ENCODE measurements at regions not wholly inside any gene's neighbourhood (a gene's known extent, or its start where the extent isn't known, plus 50 kb on each side); places are given as distances from the start of the nearest gene placed in this dataset.
A peak's percentile ranks its signal among the peaks of the same experiment; 100 is the strongest.

DNA sequence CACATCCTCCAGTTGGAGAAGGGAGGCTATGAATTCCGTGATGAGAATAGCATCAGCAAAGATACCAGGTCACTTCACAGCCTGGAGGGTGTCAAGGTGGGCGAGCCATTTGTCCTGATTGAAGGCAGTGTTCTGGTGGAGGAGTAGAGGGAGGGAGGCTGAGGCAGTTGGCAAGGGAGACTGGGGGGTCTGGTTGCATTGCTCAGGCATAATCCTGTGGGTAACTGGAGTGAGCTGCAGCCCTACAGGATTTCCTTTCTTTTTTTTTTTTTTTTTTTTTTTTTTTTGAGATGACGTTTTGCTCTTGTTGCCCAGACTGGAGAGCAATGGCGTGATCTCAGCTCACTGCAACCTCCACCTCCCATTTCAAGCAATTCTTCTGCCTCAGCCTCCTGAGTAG, 223.9 kb upstream of the KLF4 start:
- H3K27ac ChIP-seq (ENCODE audit: insufficient read depth, low read length): no peak overlapping the region
- H2BK5ac ChIP-seq (ENCODE audit: low read depth, low read length, poor library complexity, severe bottlenecking): no peak overlapping the region
- no peaks in the 10 kb centered on the region; the same call in 1 of the 2 replicates for H3K9me3 ChIP-seq (ENCODE audit: control insufficient read depth, insufficient read depth, low read length)
- no peak overlapping the region for H2BK20ac ChIP-seq (ENCODE audit: low read depth, low read length)
- DNase-seq (no peak), ATAC-seq (ENCODE audit: low read depth) (no peak)
- H2AK9ac ChIP-seq (replicated peaks; ENCODE audit: low read depth, low read length, poor library complexity): no peak overlapping the region
- no peak overlapping the region for H2BK120ac ChIP-seq (ENCODE audit: low read depth, low read length)
- no peak overlapping the region for H4K91ac ChIP-seq (ENCODE audit: insufficient read depth, low read depth, low read length)
- H4K8ac ChIP-seq (ENCODE audit: low read depth in 2 of 2, low read length in 2 of 2): no peak overlapping the region
- CTCF ChIA-PET: no interaction called here
- H3K56ac ChIP-seq (ENCODE audit: extremely low read depth, insufficient read depth, low read length): no peak overlapping the region
- no peak overlapping the region for H3K23ac ChIP-seq (ENCODE audit: low read depth, low read length)
- no peak overlapping the region for H3K14ac ChIP-seq (replicated peaks; ENCODE audit: low read depth, low read length)
- no TSS peak for BruUV-seq (replicated peaks)
- H3K4ac ChIP-seq (ENCODE audit: low read depth, low read length): no peak overlapping the region
- peak overlapping the region; percentile 47; the same call in 1 of the 3 replicates for H2BK15ac ChIP-seq (ENCODE audit: low read depth, low read length)
- peaks cover 6% of the 10 kb centered on the region for H3K4me1 ChIP-seq (ENCODE audit: control insufficient read depth, insufficient read depth, low read length)
- POLR2A ChIA-PET (ENCODE audit: unreplicated experiment): no interaction called here
- no peak overlapping the region for H3K4me3 ChIP-seq (ENCODE audit: insufficient read depth, low read depth, low read length)
- no peaks in the 10 kb centered on the region for H3K79me1 ChIP-seq (ENCODE audit: low read depth in 1 of 2, low read length in 2 of 2)
- 0 out of 2 replicates have a peak overlapping the region, but pooled peaks have one; percentile 4 for H2AK5ac ChIP-seq (ENCODE audit: low read depth, low read length)
- intact Hi-C loops (cut with micrococcal nuclease): no loop called here
- H3K27me3 ChIP-seq (ENCODE audit: control insufficient read depth, insufficient read depth, low read length): peaks cover 3% of the 10 kb centered on the region
- dilution Hi-C loops (cut with HindIII; ENCODE audit: low sequenced_read_pairs, unreplicated experiment): no loop called here
- no CpG with 5 or more reads among the region's 4 CpGs for WGBS, 2 experiments (ENCODE audit: extremely low coverage in 2 of 2, insufficient read length in 1 of 2)
- H2AFZ ChIP-seq (replicated peaks; ENCODE audit: low read length, poor library complexity): no peak overlapping the region
- TF ChIP-seq RFX5 (IDR thresholded peaks at IDR 0.05; ENCODE audit: low read depth, low read length) (no peak), MXI1 (IDR thresholded peaks at IDR 0.05; ENCODE audit: borderline replicate concordance, low read depth, low read length) (no peak), POLR2A (IDR thresholded peaks at IDR 0.05; ENCODE audit: low read depth, low read length) (no peak)
- H3K9ac ChIP-seq (ENCODE audit: low read depth, low read length): no peak overlapping the region
- no peaks in the 10 kb centered on the region for H3K36me3 ChIP-seq (ENCODE audit: control insufficient read depth, insufficient read depth, low read length)
- H3K4me2 ChIP-seq (ENCODE audit: low read depth, low read length): no peak overlapping the region
- H3K9me1 ChIP-seq (ENCODE audit: insufficient read depth, low read length): peaks cover 4% of the 10 kb centered on the region; the same call in 1 of the 2 replicates
- in situ Hi-C loops (cut with MboI; ENCODE audit: low sequenced_read_pairs): no loop called here
- no peaks in the 10 kb centered on the region for H4K20me1 ChIP-seq (ENCODE audit: insufficient read depth, low read length)
- H4K5ac ChIP-seq (ENCODE audit: low read depth, low read length): no peak overlapping the region
- H3K18ac ChIP-seq (ENCODE audit: low read depth, low read length): no peak overlapping the region
